ENCODE measurements at regions not wholly inside any gene's neighbourhood (a gene's known extent, or its start where the extent isn't known, plus 50 kb on each side); places are given as distances from the start of the nearest gene placed in this dataset.

- Histone ChIP-seq H3K4me1 (ENCODE audit: control insufficient read depth in 1 of 2, insufficient read depth in 2 of 2, low read length in 2 of 2) (peaks cover 16 to 19% of the 10 kb centered on the region in 2 experiments), H3K4me2 (ENCODE audit: low read length) (peak overlapping the region; percentile 55), H3K9ac (ENCODE audit: low read length) (no peak overlapping the region), H3K36me3 (ENCODE audit: control insufficient read depth in 1 of 2, insufficient read depth in 2 of 2, low read length in 2 of 2) (no peaks in the 10 kb centered on the region), H3K27ac (ENCODE audit: low read depth, low read length) (no peak overlapping the region; the same call in 1 of the 2 replicates), H2AFZ (ENCODE audit: low read depth, low read length, poor library complexity, severe bottlenecking) (no peak overlapping the region), H3K4me3 (replicated peaks in 1 of 2; ENCODE audit: low read depth in 1 of 2, low read length in 2 of 2) (no peak overlapping the region), H3K9me2 (ENCODE audit: insufficient read depth) (no peaks in the 10 kb centered on the region), H3K27me3 (ENCODE audit: insufficient read depth, low read length) (peaks cover 61% of the 10 kb centered on the region), H3K9me3 (ENCODE audit: control insufficient read depth in 1 of 2, insufficient read depth in 1 of 2, low read depth in 1 of 2, low read length in 2 of 2) (no peaks in the 10 kb centered on the region), H3K79me2 (ENCODE audit: insufficient read depth, low read length) (no peaks in the 10 kb centered on the region), H4K20me1 (ENCODE audit: insufficient read depth) (no peaks in the 10 kb centered on the region)
- ATAC-seq (peak; percentile 91), DNase-seq (ENCODE audit: low read depth, low spot score) (peak; percentile 88)
- intact Hi-C loops (cut with micrococcal nuclease), result no loop called here
- RAD21 ChIA-PET (ENCODE audit: low non-redundant PET in 1 of 2, low total read pairs in 2 of 2, uncharacterized antibody in 2 of 2, unreplicated experiment in 2 of 2), result no interaction called here
- no TSS peak for BruUV-seq (replicated peaks)
- POLR2A ChIA-PET, result no interaction called here
- CTCF ChIA-PET, result no interaction called here
- TF ChIP-seq JUND (IDR thresholded peaks at IDR 0.05) (peak; percentile 88), CEBPB (IDR thresholded peaks at IDR 0.05; ENCODE audit: low read depth) (peak; percentile 84), TCF7L2 (IDR thresholded peaks at IDR 0.05; ENCODE audit: borderline replicate concordance, extremely low read depth, insufficient read depth, insufficient read length) (peak; percentile 89), SRF (IDR thresholded peaks at IDR 0.05; ENCODE audit: low read depth) (no peak), CTCF (IDR thresholded peaks at IDR 0.05 in 2 of 3, conservative IDR thresholded peaks at IDR 0.05 in 1 of 3; ENCODE audit: borderline replicate concordance in 1 of 3, insufficient read depth in 1 of 3, low read depth in 2 of 3, low read length in 2 of 3) (no peak), RAD21 (IDR thresholded peaks at IDR 0.05; ENCODE audit: low read depth) (no peak; the same call in 1 of the 2 replicates), EZH2phosphoT487 (IDR thresholded peaks at IDR 0.05; ENCODE audit: borderline replicate concordance) (no peak), ZBTB33 (IDR thresholded peaks at IDR 0.05; ENCODE audit: extremely low read depth, insufficient replicate concordance, low read length) (peak; percentile 36), ELF1 (IDR thresholded peaks at IDR 0.05; ENCODE audit: borderline replicate concordance, low read depth) (no peak), CBX3 (IDR thresholded peaks at IDR 0.05; ENCODE audit: low read depth) (peak; percentile 45; the same call in 1 of the 2 replicates), ZFX (IDR thresholded peaks at IDR 0.05) (no peak), MAX (IDR thresholded peaks at IDR 0.05) (peak; percentile 60; the same call in 1 of the 2 replicates), EZH2 (IDR thresholded peaks at IDR 0.05) (no peak), SP1 (IDR thresholded peaks at IDR 0.05; ENCODE audit: low read depth) (peak; percentile 79), FOSL1 (IDR thresholded peaks at IDR 0.05; ENCODE audit: low read depth) (peak; percentile 81), ZNF274 (IDR thresholded peaks at IDR 0.05; ENCODE audit: low read depth, low read length) (no peak), EGR1 (IDR thresholded peaks at IDR 0.05; ENCODE audit: low read depth) (no peak), POLR2AphosphoS5 (IDR thresholded peaks at IDR 0.05; ENCODE audit: low read depth, low read length) (0 out of 2 replicates have a peak, but pooled peaks have one; percentile 32), POLR2A (IDR thresholded peaks at IDR 0.05; ENCODE audit: borderline replicate concordance, extremely low read depth, insufficient read depth, insufficient read length) (no peak), SIN3A (IDR thresholded peaks at IDR 0.05; ENCODE audit: low read depth) (peak; percentile 65), YY1 (IDR thresholded peaks at IDR 0.05; ENCODE audit: extremely low read depth, insufficient replicate concordance, low read depth, low read length) (no peak)
- TF ChIP-seq, protein P1, sequence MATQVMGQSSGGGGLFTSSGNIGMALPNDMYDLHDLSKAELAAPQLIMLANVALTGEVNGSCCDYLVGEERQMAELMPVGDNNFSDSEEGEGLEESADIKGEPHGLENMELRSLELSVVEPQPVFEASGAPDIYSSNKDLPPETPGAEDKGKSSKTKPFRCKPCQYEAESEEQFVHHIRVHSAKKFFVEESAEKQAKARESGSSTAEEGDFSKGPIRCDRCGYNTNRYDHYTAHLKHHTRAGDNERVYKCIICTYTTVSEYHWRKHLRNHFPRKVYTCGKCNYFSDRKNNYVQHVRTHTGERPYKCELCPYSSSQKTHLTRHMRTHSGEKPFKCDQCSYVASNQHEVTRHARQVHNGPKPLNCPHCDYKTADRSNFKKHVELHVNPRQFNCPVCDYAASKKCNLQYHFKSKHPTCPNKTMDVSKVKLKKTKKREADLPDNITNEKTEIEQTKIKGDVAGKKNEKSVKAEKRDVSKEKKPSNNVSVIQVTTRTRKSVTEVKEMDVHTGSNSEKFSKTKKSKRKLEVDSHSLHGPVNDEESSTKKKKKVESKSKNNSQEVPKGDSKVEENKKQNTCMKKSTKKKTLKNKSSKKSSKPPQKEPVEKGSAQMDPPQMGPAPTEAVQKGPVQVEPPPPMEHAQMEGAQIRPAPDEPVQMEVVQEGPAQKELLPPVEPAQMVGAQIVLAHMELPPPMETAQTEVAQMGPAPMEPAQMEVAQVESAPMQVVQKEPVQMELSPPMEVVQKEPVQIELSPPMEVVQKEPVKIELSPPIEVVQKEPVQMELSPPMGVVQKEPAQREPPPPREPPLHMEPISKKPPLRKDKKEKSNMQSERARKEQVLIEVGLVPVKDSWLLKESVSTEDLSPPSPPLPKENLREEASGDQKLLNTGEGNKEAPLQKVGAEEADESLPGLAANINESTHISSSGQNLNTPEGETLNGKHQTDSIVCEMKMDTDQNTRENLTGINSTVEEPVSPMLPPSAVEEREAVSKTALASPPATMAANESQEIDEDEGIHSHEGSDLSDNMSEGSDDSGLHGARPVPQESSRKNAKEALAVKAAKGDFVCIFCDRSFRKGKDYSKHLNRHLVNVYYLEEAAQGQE (IDR thresholded peaks at IDR 0.05; ENCODE audit: low read depth), result no peak
Measured at GRCh38 chr5:174371600-174372094, 326.1 kb downstream of the NSG2 start.

Data from HCT116 (cell line).